GM21381 (cell line): ENCODE measurements at regions not wholly inside any gene's neighbourhood (a gene's known extent, or its start where the extent isn't known, plus 50 kb on each side); places are given as distances from the start of the nearest gene placed in this dataset.

ENCODE experiments used
- ATAC-seq: cut with Tn5 transposase; IDR thresholded peaks from one replicate; pipeline ENCODE4 v1.9.1; 2021; ENCODE audit warnings: mild to moderate bottlenecking, moderate library complexity; ENCODE audit not compliant: unreplicated experiment

DNA sequence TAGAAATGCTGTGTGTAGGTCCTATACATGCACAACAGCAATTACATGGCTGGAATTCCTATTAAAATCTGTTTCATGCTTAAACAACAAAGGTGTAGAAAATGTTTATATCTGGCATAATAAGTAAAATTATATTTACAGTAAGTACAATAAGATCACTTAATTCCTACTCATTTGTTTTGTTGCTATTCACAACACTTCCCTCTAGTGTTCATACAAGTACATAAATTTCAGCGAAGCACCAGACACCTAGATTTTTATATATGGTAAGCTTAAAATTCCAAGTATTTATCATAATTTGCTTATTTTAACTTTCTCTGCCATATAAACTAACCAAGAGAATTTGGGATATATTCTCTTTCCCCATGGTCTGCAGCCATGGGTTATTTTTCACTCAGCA lies 51.8 kb upstream of the ANK3 start:
- no peak for ATAC-seq

DNA sequence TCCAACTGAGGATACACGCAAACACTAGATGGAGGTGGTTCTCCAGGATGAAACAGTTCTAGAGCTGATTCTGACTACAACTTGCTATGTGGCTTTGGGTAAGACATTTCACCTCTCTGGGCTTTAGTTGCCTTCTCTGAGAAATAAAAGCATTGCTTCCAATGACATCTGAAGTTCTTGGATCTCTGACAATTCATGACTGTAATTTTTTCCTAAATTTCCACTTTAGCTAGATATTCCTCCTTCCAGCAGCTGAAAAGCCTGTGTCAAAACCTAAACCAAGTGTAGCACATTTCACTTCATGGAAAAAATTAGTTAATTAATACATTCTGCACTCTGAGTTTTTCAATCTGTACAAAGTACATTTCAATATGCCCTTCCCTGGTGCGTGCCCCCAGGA lies 50.0 kb upstream of the ANK3 start:
- ATAC-seq: no peak
